GM18520 (cell line): ENCODE measurements at regions not wholly inside any gene's neighbourhood (a gene's known extent, or its start where the extent isn't known, plus 50 kb on each side); places are given as distances from the start of the nearest gene placed in this dataset.
"Not testable (repeated sequence)": the region's sequence is repeated elsewhere in the genome, so short reads cannot be mapped to it uniquely, and the experiment has no call there.

Experiments
- ATAC-seq: cut with Tn5 transposase; IDR thresholded peaks from one replicate; pipeline ENCODE4 v1.9.1; 2021; ENCODE audit not compliant: unreplicated experiment

- ATAC-seq, result no peak
Observed at GRCh38 chr2:241981076-241981700, 111.7 kb downstream of the RTP5 start.

DNA sequence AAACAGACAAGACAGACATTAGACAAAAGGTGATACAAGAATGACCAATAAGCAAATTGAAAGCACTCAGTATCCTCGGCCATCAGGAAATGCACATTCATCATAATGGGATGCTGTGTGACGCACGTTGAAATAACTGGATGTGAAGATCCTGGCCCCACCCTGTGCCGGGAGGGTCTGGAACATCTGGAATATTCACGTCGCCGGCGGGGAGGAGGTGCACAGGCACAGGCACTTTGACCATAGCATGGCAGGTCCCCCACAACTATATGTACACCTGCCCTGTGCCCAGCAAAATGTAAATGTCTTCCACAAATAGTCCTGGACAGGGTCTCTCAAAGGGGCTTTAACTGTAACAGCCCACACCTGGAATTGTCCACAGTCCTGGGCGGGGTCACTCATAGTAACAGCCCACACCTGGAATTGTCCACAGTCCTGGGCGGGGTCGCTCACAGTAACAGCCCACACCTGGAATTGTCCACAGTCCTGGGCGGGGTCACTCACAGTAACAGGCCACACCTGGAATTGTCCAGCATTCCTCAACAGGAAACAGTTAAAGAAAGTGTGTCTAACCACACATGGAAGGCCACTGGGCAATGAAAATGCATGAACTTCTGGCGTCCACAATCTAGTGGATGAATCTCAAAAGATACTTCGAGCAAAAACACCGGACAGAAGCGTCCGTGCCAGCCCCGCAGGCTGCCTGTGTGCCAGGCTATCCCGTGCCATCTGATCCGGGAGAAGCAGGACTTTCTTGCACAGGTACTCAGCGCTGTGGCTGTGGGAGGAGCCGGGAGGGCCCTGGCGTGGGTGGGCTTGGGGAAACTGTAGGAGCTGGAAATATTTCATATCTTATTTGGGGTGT is 113.4 kb downstream of the RTP5 start:
- ATAC-seq, result no peak

DNA sequence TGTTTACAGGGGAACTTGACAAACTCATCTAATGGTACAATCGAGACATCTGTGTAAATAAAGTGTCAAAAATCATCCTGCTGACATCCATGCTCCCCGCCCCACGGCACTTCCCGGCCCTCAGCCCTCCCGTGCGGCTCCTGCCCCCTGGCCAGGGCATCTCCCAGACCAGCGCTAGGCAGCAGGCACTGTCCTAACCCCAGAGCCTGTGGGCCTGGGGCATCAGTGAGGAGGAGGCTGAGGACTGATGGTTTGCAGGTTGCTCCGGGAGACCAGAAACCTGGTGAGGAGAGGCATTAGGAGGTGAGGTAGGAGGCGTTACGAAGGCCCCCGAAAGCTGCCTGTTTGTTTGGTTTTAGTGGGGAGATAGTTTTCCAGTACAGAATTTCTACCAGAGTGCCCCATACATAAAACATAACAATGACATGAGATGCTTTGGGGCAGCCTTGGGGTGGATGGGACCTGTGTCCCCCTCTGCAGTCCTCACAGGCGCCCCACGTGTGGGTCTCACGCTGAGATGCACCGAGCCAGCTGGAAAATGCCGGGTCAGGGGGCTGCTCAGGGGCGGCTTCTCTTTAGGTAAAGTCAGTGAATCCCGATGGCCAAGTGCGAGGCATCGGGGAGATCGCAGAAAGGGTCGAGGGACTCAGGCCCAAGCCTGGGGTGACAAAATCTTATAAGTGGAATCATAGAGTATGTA is 114.2 kb downstream of the RTP5 start:
- ATAC-seq, result no peak

DNA sequence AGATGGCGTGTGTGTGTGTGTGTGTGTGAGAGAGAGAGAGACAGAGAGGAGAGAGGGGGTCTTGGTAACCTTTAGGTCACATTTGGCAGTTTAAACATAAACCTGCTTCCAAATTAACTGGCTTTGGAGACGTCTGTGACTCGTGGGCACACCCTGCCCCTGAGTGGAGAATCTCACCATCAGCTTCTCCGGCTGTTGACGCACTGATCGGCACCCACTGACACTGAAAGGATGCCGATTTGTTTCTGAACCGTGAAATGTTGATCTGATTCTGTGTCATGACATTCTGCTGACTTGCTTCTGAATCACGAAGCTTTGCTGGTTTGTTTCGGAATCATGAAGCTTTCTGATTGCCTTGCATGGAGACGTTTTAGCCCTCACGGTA is 114.7 kb downstream of the RTP5 start:
- no peak for ATAC-seq

- no peak for ATAC-seq
Observed at GRCh38 chr2:241984658-241985057, 115.1 kb downstream of the RTP5 start.

GRCh38 chr2:241985161-241985985 is 115.8 kb downstream of the RTP5 start:
- ATAC-seq, result not testable (repeated sequence)

DNA sequence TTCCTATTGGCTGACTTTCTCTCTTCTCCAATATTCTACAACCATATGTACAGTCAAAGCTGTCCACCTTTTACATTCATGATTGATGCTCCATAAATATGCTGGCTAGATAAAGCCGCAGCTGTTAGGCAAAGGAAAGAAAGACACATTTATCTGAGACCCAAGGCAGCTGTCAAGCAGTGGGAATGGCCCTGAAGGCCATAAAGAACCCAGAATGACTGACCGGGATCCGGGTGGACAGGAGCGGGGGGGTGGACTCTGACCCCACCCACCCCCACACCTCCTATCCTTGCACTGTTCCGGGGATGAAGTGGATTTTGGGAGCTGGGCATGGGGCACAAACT is 116.4 kb downstream of the RTP5 start:
- no peak for ATAC-seq

GRCh38 chr2:241986836-241987641 is 117.5 kb downstream of the RTP5 start:
- ATAC-seq, result no peak

DNA sequence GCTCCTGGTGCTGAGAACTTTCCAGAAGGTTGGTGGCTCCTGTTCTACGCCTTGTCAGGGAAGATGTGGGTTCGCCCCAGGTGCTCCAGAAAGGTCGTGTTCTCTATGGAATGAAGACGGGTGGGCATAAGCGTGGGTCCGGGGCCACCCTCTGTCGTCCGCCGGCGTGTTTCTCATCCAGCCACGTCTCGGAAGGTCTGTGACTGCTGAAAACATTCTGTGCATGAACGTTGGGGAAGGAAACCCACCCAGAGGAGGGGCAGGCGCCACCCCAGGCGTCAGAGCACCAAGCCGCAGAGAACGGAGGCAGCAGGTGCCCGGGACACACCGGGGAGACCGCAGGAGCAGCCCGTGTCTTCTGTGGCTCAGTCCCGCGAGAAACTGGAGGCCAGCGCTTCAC is 118.2 kb downstream of the RTP5 start:
- ATAC-seq, result no peak

DNA sequence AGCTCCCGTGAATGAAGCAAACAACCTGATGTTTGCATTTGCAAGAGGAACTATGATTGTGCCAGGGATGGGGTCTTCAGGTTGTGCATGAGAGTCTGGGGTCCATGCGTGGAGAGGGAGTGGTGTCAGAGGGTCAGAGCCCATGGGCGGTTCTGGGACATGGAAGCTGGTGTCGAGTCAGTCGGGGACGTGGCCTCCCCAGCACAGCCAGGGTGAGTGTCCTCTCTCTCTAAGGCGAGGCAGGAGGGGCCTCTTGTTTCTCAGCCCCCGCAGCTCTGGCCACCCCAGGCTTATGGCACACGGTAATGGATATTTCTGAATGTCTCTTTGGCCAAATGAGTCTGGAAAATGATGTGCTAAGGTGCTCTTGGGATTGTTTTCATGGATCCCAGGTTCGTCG is 118.6 kb downstream of the RTP5 start:
- ATAC-seq, result no peak

DNA sequence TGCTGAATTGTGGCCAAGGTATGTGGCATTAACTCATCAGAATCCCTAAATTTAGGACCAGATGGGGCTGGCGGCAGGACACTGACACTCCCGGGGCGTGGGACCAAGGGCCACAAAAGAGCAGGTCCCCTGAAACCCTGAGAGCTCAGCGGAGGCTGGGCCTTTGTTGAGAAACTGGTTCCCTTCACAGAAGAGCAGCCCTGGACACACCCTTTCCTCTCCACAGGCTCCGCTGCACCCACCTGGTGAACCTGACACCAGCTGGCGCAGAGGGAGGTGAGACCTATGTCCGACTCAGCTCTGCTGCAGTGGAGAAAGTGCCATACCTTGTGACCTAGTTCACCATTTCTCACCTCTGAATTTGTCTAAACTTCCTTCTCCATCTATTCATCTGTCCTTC is 119.5 kb downstream of the RTP5 start:
- ATAC-seq, result no peak

DNA sequence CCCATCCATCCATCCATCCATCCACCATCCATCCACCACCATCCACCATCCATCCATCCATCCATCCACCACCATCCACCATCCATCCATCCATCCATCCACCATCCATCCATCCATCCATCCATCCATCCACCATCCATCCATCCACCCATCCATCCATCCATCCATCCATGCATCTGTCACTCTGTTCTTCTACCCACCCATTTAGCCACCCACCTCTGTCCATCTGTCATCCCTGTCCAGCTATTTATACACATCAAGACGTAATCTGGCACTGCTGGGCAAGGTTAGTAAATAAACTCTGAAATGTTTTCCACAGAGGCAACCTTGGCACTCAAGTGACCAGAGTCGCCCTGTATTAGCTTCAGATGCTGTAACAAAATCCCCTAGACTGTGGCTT is 120.9 kb downstream of the RTP5 start:
- no peak for ATAC-seq

DNA sequence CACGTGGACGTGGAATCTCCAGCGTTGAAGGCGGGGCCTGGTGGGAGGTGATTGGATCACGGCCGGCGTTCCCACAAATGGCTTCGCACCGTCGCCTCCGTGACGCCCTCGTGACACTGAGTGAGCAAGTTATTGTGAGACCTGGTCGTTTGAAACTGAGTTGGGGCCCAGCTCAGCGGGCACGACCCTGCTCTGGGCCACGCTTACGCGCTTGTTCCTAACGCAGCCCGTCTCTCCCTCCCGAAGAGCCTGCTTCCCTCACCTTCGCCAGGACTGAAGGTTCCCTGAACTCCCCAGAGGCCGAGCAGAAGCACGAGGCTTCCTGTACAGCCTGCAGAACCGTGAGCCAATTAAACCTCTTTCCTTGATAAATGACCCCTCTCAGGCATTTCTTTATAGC is 121.8 kb downstream of the RTP5 start:
- no peak for ATAC-seq

- ATAC-seq, result no peak
Observed at GRCh38 chr2:241992753-241993152, 123.2 kb downstream of the RTP5 start.

DNA sequence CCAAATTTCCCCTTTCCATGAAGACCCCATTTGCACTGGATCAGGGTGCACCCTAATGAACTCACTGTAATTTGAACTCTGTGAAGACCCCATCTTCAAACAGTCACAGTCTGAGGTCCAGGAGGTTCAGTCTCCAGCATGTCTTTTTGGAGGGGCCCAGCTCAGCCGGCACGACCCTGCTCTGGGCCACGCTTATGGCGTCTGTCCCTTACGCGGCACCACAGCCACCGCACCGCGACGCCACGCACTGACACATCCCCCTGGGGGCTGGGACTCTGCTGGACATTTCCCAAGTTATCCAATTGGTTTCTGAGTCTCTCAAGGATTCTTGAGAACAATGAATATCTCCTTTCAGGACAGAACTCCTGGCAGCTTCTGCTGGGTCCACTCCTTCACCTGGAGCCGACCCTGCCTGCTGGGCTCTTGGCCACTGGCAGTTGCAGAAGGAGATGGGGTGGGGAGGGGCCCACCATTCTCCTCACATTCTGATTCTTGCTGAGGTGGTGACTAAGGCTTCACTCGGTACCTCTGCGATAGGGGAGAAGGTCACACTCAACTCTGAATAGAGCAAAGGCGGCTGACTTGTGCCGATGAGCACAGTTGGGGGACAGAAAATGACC is 124.0 kb downstream of the RTP5 start:
- no peak for ATAC-seq

DNA sequence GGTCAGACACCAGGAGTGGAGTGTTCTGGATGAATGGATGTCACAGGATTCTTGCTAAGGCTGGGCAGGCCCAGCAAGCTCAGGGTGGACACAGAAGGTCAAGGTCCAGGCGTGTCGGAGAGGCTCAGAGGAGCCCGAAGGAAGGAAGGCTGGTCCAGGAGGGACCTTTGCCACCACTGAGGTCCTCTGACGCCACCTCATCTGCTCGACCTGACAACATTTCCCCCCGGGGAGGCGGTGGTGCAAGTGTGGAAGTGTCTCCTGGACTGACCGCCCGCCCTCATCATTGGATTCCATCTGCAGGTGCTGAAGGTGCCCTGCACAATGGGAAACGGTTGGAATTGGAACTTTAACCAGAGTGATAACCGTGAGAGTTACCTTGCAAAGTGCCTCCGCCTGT is 124.6 kb downstream of the RTP5 start:
- ATAC-seq, result no peak

DNA sequence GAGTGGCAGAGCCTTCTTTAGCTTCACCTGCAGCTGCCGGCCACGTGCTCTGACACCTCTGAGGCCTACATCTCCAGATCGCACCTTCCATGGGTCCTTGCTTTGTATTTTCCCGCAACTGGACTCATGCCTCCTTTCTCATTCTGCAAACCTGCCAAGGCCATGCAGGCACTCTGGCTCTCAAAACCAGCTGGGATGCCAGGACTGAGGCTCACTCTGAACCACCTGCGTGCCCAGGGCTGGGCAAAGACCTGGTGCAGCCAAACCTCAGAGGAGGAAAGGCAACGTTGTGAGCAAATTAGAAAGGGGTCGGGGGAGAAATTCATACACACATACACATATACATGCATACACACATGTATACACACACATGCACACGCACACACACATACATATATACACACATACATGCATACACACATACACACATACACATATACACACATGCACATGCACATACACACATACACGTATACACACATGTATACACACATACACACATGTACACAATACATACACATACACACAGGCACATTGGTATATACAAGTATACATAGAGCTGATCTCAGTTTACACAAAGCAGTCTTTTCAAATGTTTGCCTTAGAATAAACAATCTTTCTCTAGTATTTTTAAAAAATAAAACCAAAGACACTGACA is 125.2 kb downstream of the RTP5 start:
- no peak for ATAC-seq

GRCh38 chr2:241996100-241996499 is 126.6 kb downstream of the RTP5 start:
- ATAC-seq, result no peak

DNA sequence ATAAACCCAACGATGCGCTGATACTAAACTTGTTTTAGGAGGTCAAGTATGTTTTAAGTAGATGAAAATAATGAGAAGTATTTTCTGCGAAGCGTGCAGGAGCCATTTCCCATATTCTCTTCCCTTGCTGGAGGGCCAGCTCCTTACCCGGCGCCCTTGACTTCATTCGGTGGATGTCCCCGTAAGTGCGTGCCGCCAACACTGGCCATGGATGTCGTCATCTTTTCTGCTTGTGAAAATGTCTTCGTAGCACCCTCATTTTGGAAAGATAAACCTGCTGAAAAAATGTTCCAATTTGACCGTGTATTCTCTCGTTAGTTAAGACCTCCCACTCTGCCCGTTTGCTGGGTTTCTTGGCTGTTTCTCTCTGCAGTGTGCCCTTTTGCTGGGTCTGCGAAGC is 127.5 kb downstream of the RTP5 start:
- no peak for ATAC-seq

GRCh38 chr2:241999184-241999583 is 129.7 kb downstream of the RTP5 start:
- no peak for ATAC-seq
